Gastroesophageal sphincter (tissue), 2 donors: ENCODE measurements at regions not wholly inside any gene's neighbourhood (a gene's known extent, or its start where the extent isn't known, plus 50 kb on each side); places are given as distances from the start of the nearest gene placed in this dataset.

ENCODE experiments used
- POLR2A ChIP-seq, 2 donors: fragments of 450-650 bp; IDR thresholded peaks; one replicate each; pipeline ENCODE4 v1.6.1; 2017; ENCODE audit warnings: antibody characterized with exemption in 2 of 2, mild to moderate bottlenecking in 2 of 2, moderate library complexity in 1 of 2
- POLR2AphosphoS5 ChIP-seq: sonication (generic); formaldehyde crosslinking; IDR thresholded peaks from one replicate; pipeline ENCODE4 v1.6.1; 2017; ENCODE audit warnings: antibody characterized with exemption

GRCh38 chr3:139827833-139828232 lies 107.2 kb upstream of the CLSTN2 start:
- TF ChIP-seq POLR2A (IDR thresholded peaks at IDR 0.05): no peak
- TF ChIP-seq POLR2AphosphoS5: no peak
